Gastroesophageal sphincter (tissue), 3 donors: ENCODE measurements at regions not wholly inside any gene's neighbourhood (a gene's known extent, or its start where the extent isn't known, plus 50 kb on each side); places are given as distances from the start of the nearest gene placed in this dataset.

Experiments
- EP300 ChIP-seq: sonication (generic); formaldehyde crosslinking; IDR thresholded peaks from one replicate; pipeline ENCODE4 v1.6.1; 2017; ENCODE audit warnings: antibody characterized with exemption, mild to moderate bottlenecking
- POLR2A ChIP-seq, 2 donors: fragments of 450-650 bp; IDR thresholded peaks; one replicate each; pipeline ENCODE4 v1.6.1; 2017; ENCODE audit warnings: antibody characterized with exemption in 2 of 2, mild to moderate bottlenecking in 2 of 2, moderate library complexity in 1 of 2
- POLR2AphosphoS5 ChIP-seq: sonication (generic); formaldehyde crosslinking; IDR thresholded peaks from one replicate; pipeline ENCODE4 v1.6.1; 2017; ENCODE audit warnings: antibody characterized with exemption
- TF ChIP-seq, protein P1 (sequence below), 4 experiments: fragments of 200-600 bp in 2 of 4; fragments of 450-650 bp in 2 of 4; sonication (generic) in 1 of 4; IDR thresholded peaks; one replicate each; pipeline ENCODE4 v1.5.1; 2017 to 2019; ENCODE audit warnings: antibody characterized with exemption in 4 of 4, mild to moderate bottlenecking in 2 of 4, moderate library complexity in 2 of 4

DNA sequence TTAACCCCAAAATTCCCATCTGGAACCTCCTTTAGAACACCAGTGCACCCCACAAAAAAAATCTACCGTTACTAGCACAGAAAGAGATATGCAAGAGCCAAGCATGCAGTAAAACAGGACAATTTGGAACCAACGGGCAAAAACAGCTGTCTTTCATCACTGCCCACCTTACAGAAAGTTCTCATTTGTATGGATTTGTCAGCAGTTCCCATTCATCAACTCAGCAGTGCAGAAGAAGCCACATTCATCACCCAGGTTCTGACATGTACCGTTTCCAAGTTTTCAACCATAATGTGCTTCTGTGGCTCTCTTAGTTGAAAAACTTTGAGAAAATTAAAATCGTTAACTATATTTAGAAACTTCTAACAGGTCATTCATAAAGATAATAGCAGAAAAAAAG, 387.0 kb downstream of the RPS29 start:
- TF ChIP-seq, protein P1, sequence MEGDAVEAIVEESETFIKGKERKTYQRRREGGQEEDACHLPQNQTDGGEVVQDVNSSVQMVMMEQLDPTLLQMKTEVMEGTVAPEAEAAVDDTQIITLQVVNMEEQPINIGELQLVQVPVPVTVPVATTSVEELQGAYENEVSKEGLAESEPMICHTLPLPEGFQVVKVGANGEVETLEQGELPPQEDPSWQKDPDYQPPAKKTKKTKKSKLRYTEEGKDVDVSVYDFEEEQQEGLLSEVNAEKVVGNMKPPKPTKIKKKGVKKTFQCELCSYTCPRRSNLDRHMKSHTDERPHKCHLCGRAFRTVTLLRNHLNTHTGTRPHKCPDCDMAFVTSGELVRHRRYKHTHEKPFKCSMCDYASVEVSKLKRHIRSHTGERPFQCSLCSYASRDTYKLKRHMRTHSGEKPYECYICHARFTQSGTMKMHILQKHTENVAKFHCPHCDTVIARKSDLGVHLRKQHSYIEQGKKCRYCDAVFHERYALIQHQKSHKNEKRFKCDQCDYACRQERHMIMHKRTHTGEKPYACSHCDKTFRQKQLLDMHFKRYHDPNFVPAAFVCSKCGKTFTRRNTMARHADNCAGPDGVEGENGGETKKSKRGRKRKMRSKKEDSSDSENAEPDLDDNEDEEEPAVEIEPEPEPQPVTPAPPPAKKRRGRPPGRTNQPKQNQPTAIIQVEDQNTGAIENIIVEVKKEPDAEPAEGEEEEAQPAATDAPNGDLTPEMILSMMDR (IDR thresholded peaks at IDR 0.05): no peak
- TF ChIP-seq POLR2A (IDR thresholded peaks at IDR 0.05) (no peak), POLR2AphosphoS5 (no peak), EP300 (no peak)
